ENCODE measurements at regions not wholly inside any gene's neighbourhood (a gene's known extent, or its start where the extent isn't known, plus 50 kb on each side); places are given as distances from the start of the nearest gene placed in this dataset.

DNA sequence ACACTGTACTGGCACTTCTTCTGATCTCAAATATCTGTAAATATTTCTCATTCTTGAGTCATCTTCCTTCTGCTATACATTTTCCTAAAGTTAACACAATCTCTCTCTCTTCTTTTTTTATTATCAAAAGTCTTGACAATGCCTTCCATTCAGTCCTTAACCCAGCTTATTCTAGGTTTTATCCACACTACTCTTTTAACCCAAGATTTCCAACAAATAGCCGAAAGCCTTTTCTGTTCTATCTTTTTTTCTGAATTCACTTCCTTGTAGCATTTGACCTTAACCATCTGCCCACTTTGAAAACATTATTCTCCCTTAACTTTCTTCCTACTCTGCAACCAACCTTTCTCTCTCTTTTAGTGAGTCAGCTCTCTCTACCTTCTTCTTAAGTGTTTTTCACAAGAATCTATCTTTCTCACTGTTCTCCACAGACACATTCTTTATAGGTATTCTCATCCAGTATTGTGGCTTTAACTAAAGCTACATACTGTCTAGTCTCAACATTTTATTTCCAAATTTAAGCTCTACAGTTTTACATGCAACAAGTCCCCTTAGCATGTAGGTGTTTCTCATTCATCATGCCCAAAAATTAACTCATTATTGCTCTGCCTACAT lies 915.6 kb downstream of the KCNMA1 start:
- DNase-seq (ENCODE audit: low spot score): no peak
- no peak for TF ChIP-seq CTCF (IDR thresholded peaks at IDR 0.05; ENCODE audit: extremely low read depth, missing control alignments)

GRCh38 chr10:76719006-76719405 lies 918.6 kb downstream of the KCNMA1 start:
- TF ChIP-seq CTCF (IDR thresholded peaks at IDR 0.05; ENCODE audit: extremely low read depth, missing control alignments): no peak
- DNase-seq (ENCODE audit: low spot score): no peak

- no peak for DNase-seq (ENCODE audit: low spot score)
- TF ChIP-seq CTCF (IDR thresholded peaks at IDR 0.05; ENCODE audit: extremely low read depth, missing control alignments): no peak
These were observed 920.5 kb downstream of the KCNMA1 start for GRCh38 chr10:76717141-76717540.

DNA sequence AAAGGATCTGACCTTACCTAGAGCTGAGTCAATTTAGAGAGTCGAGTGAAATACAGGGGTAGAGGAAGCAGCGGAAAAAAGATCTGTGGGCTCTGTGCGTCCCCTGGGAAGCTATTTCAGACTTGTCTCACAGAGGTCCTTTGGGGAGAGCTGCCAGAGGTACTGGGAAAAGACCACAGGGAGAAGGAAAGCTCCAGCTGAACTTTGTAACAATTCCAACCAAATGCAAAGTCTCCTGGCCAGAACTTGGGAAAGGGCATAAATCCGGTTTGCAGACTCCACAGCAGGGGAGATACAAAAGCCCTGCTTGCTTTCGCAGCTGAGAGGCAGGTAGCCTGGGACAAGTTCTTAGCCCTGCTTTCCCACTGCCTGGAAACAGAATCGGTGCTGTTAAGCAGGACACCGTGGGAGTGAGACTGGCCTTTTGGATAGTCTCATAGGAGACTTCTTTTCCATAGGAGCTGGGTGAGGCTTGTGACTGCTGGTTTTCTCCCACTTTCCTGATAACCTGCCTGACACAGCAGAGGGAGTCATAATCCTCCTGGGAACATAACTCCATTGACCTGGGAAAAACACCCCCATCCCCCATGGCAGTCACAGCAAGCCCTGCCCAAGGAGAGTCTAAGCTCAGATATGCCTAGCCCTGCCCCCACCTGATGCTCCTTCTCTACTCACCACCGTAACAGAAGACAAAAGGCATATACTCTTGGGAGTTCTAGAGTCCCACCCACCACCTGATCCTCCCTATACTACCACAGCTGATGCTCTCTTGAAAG lies 926.2 kb downstream of the KCNMA1 start:
- TF ChIP-seq CTCF (IDR thresholded peaks at IDR 0.05; ENCODE audit: extremely low read depth, missing control alignments): no peak
- DNase-seq (ENCODE audit: low spot score): no peak

DNA sequence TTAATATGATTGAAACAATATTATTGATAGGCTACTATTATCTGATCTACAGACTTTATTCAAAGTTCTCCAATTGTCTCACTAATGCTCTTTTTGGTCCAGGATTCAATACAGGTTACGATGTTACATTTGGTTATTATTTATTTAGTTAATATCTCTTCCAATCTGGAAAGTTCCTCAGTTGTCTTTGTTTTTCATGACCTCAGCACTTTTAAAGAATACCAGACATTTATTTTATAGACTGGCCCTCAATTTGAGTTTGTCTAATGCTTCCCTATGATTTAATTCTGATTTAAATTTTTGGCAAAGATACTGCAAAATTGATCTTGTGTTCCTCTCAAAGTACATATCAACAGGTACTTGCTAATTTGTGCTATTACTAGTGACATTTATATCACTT lies 937.4 kb downstream of the KCNMA1 start:
- no peak for TF ChIP-seq CTCF (IDR thresholded peaks at IDR 0.05; ENCODE audit: extremely low read depth, missing control alignments)
- no peak for DNase-seq (ENCODE audit: low spot score)

DNA sequence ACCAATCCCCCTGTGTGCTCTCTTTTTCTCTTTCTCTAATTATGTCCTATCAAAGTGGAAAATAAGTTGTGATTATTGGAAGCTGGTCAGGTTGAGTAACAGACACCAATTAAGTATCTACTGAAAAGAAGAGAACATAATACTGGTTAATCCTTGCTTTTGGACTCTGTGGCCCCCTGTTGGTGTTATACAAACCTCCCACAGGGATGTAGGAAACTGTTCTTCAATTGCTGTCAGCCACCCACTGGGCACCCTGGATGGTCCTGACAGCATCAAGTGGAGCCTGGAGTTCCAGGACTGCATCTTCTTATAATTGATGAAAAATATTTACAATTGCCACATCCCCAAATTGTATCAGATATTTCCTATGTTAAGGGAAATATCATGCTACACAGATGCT lies 939.7 kb downstream of the KCNMA1 start:
- no peak for DNase-seq (ENCODE audit: low spot score)
- no peak for TF ChIP-seq CTCF (IDR thresholded peaks at IDR 0.05; ENCODE audit: extremely low read depth, missing control alignments)

GRCh38 chr10:76695069-76695468 lies 942.5 kb downstream of the KCNMA1 start:
- TF ChIP-seq CTCF (IDR thresholded peaks at IDR 0.05; ENCODE audit: extremely low read depth, missing control alignments): no peak
- DNase-seq (ENCODE audit: low spot score): no peak

Measured in GM20000 (cell line).